GM19023 (cell line): ENCODE measurements at regions not wholly inside any gene's neighbourhood (a gene's known extent, or its start where the extent isn't known, plus 50 kb on each side); places are given as distances from the start of the nearest gene placed in this dataset.
"Not testable (repeated sequence)": the region's sequence is repeated elsewhere in the genome, so short reads cannot be mapped to it uniquely, and the experiment has no call there.

Experiments used
- ATAC-seq: cut with Tn5 transposase; IDR thresholded peaks from one replicate; pipeline ENCODE4 v1.9.1; 2021; ENCODE audit warnings: mild to moderate bottlenecking, moderate library complexity; ENCODE audit not compliant: unreplicated experiment

GRCh38 chr17:71635187-71635586 is 485.6 kb upstream of the SOX9 start:
- ATAC-seq, result no peak

GRCh38 chr17:71636644-71637043 is 484.2 kb upstream of the SOX9 start:
- no peak for ATAC-seq

GRCh38 chr17:71638668-71639067 is 482.2 kb upstream of the SOX9 start:
- no peak for ATAC-seq

- ATAC-seq, result no peak
Measured at GRCh38 chr17:71639865-71640264, 481.0 kb upstream of the SOX9 start.

- not testable (repeated sequence) for ATAC-seq
Measured at GRCh38 chr17:71646890-71647289, 473.9 kb upstream of the SOX9 start.

- not testable (repeated sequence) for ATAC-seq
Measured at GRCh38 chr17:71648342-71648741, 472.5 kb upstream of the SOX9 start.

GRCh38 chr17:71649941-71650350 is 470.9 kb upstream of the SOX9 start:
- no peak for ATAC-seq

- no peak for ATAC-seq
Measured at GRCh38 chr17:71655542-71655941, 465.3 kb upstream of the SOX9 start.

GRCh38 chr17:71656964-71657858 is 463.6 kb upstream of the SOX9 start:
- ATAC-seq, result no peak

- no peak for ATAC-seq
Measured at GRCh38 chr17:71658996-71659395, 461.8 kb upstream of the SOX9 start.

GRCh38 chr17:71664861-71665260 is 456.0 kb upstream of the SOX9 start:
- no peak for ATAC-seq

- ATAC-seq, result no peak
Measured at GRCh38 chr17:71666047-71666446, 454.8 kb upstream of the SOX9 start.

- no peak for ATAC-seq
Measured at GRCh38 chr17:71667661-71668060, 453.2 kb upstream of the SOX9 start.

GRCh38 chr17:71668807-71669206 is 452.0 kb upstream of the SOX9 start:
- no peak for ATAC-seq

- ATAC-seq, result no peak
Measured at GRCh38 chr17:71677439-71677838, 443.4 kb upstream of the SOX9 start.

GRCh38 chr17:71679832-71680231 is 441.0 kb upstream of the SOX9 start:
- ATAC-seq, result no peak

GRCh38 chr17:71681427-71682173 is 439.2 kb upstream of the SOX9 start:
- ATAC-seq, result no peak

- ATAC-seq, result no peak
Measured at GRCh38 chr17:71682174-71682494, 438.7 kb upstream of the SOX9 start.

GRCh38 chr17:71689782-71690181 is 431.0 kb upstream of the SOX9 start:
- ATAC-seq, result no peak

- ATAC-seq, result no peak
Measured at GRCh38 chr17:71699907-71700306, 420.9 kb upstream of the SOX9 start.

- ATAC-seq, result no peak
Measured at GRCh38 chr17:71703701-71704100, 417.1 kb upstream of the SOX9 start.

- ATAC-seq, result no peak
Measured at GRCh38 chr17:71709271-71709890, 411.4 kb upstream of the SOX9 start.
